GM19455 (cell line): ENCODE measurements at regions not wholly inside any gene's neighbourhood (a gene's known extent, or its start where the extent isn't known, plus 50 kb on each side); places are given as distances from the start of the nearest gene placed in this dataset.

Source experiments
- ATAC-seq: cut with Tn5 transposase; IDR thresholded peaks from one replicate; pipeline ENCODE4 v1.9.1; 2021; ENCODE audit not compliant: unreplicated experiment

DNA sequence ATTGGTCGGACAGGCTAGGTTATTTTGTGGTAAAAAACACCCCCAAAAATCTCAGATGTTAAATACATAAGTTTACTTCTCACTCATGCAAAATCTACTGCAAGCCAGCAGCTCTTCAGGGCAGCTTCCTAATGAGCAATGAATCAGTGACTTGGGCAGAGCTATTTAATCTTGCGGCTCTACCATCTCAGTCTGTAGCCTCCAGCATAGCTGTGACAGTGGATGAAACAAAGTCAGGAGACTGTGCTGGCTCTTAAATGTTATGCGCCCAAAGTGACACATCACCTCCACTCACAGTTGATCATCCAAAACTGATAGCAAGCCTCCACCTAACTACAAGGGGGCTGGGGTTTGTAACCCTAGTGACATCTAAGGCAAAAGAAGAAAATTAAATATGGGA is 571.9 kb downstream of the METTL4 start:
- ATAC-seq = no peak

DNA sequence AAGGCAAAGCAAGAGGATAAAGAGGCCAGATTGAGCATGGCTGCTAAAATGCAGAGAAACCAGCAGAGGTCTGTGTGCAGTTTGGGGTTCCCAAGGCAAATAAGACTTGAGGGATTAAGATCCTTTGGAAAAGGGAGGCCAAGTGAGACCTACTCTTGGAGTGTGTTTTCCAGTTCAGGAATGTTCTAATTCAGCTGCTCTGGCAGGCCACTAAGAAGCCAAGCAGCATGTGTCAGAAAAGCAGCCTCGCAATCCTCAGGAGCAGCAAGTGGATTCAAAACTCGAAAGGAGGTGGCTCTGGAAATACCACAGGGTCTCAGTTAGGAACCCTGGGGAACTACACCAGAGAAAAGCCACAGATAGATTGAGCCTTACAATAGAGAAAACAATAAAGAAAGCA is 569.2 kb downstream of the METTL4 start:
- ATAC-seq = no peak

DNA sequence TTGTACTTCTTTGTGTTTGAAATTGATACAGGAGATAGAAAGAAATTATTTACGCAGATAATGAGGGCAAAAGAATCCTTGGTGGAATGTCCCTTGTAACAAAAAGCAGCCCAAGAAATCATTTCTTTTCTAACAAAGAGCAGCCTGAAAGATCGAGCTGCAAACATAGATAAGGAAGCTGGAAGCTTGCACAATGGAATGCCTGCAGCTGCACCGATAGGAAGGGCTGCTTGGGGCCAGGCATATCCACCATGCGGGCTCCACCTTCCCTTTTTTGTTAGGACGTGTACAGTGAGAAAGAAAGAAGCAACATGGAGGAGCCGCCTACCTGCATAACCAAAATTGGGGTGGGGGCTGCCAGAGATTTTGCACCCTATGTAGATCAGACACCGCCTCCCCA is 568.7 kb downstream of the METTL4 start:
- no peak for ATAC-seq

DNA sequence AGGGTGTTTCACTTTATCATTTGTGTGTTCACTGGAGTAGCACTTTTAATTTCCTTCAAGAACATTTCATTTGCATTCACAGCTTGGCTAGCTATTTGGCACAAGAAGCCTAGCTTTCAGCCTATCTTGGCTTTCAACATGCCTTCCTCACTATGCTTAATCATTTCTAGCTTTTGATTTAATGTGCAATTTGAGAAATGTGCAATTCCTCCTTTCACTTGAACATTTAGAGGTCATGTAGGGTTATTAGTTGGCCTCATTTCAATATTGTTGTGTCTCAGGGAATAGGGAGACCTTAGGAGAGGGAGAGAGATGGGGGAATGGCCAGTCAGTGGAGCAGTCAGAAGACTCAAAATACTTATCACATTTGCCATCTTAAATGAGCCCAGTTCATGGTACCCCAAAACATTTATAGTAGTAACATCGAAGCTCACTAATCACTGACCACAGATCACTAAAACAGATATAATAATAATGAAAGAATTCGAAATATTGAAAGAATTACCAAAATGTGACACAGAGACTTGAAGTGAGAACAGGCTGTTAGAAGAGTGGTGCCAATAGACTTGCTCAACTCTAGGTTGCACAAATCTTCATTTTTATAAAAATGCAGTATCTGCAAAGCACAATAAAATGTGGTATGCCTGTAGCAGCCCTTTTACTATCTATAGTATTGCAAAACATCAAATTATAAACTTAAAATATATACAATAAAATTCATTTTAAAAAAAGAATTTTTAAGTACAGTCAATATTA is 561.2 kb downstream of the METTL4 start:
- no peak for ATAC-seq

DNA sequence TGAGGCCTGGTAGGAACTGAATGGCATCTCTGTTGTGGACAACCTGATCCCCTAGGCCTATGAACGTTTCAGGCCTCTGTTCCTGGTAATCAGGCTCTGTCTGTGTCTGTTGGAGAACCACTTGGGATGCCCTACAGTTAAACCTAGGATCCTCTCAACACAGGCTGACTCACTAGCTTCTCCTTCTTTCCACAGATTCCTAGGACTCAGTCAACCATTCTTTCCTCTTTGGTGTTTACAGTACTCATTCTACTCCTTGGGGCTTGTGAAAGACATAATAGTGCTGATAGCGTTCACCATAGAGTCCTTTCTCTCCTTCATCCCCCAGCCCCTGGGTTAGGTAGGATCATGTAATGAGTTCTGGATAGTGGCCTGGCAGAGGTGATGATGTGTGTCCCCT is 544.3 kb downstream of the METTL4 start:
- ATAC-seq = no peak

DNA sequence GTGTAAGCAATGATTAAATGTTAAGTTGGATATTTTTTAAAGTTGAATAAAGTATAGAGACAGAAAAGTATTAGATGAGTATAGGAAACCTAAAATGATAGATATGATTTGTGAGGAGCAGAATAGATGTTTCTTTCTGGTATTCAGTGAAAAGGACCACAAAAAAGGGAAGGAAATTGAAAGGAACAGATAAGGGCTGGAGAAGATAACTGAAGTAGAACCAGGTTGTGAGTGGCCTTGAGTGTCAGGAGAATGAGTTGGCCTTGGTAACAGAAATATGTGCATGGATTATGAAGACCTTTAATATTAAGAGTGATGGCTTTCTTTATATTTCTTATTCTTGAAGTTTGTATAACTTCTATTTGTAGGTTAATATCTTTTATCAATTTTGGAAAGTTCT is 543.5 kb downstream of the METTL4 start:
- no peak for ATAC-seq

DNA sequence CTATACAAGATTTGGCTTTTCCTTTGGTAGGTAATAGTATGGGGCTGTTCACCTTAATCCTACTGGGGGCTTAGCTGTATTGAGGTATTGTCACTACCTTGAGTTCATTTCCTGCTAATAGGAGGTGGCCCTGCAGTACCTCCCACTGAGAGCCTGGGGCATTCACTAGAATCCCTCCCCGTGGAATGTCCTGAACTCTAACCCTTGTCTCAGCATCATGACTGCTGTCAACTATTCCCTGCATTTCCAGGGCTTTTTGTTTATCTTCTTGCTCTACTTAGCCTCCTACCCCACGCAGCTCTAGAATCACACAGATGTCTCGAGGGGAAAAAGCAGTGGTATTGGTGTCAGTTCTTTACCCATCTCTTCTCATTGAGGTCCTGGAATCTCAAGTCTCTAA is 542.3 kb downstream of the METTL4 start:
- ATAC-seq = no peak

DNA sequence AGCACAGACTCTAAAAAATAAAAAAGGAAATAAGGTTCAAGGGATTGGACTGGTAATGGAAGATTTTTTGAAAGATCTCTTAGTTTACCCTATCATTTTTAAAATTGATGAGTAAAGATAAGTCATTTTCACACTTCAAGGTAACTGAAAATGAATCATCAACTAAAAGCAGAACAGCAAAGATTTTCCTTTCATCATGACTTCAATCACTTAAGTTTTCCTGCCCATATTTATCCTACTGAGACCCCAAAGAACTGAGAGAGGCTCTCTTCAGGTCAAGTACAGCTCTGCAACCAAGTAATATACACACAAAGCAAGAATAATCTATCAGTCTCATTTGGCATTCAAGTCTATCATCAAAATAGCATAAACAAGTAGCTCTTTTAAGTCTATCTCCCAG is 540.7 kb downstream of the METTL4 start:
- no peak for ATAC-seq

DNA sequence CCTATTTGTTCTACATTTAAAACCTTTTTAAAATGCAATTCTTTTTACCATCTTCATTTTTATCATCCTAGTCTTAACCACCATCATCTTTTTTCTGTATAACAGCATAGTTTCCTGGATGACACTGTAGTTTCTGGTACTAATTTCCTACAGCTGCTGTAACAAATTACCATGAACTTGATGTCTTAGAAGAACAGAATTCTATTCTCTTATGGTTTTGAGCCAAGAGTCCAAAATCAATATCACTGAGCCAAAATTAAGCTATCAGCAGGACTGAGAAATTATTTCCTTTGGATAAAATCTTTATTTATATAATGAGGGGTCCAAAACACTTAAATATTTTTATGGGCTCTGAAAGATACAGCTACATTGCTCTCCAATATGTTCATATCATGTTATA is 539.3 kb downstream of the METTL4 start:
- ATAC-seq = no peak

DNA sequence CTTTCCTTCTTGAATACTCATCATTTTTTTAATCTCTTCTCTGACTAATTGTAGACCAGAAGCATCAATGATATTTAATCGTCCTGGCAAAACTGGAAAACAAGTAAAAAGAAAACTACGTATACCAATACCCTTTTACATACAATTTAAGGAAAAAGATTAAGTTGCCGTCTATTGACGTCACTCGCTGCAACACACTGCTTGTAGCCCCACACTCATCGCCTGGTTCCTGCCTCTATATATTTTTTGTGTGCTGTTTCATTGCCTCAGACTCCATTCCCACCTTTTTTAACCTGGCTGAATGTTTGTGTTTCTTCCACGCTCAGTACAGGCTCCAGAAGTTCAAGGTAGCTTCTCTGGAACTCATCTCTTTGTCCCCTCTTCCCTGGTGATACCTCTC is 536.2 kb downstream of the METTL4 start:
- no peak for ATAC-seq

DNA sequence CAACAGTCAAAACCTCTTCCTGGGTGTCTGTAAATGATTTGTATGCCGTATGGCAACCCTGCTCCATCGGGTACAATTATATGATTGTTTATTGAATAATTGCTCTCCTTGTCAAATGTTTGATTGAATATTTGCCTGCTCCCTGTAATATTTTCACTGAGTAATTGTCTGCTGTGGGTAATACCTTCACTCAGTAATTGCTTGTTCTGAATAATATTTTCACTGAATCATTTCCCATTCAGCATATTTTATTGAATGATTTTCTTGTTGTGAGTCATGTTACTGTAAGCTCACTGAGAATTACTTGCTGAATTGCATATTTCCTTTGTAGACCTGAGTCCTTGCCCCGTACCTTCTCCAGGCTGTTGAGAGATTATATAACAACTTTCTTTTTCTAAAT is 535.2 kb downstream of the METTL4 start:
- no peak for ATAC-seq

DNA sequence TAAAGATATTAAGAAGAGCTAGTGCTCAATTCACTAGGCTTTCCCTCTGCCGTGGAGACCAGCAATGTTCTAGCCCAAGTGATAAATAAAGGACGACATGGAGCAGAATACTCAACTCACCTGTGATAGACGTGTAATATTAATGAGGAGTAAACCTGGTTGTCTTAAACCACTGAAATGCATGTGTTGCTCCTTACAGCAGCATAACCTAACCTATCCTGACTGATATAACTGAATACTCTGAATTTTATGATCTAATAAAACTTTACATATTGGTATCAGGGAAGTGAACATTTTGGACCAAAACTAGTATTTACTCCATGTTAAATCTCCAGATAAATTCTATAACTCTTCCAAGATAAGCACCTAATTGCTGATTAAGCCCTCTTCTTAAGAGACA is 531.0 kb downstream of the METTL4 start:
- ATAC-seq = no peak

DNA sequence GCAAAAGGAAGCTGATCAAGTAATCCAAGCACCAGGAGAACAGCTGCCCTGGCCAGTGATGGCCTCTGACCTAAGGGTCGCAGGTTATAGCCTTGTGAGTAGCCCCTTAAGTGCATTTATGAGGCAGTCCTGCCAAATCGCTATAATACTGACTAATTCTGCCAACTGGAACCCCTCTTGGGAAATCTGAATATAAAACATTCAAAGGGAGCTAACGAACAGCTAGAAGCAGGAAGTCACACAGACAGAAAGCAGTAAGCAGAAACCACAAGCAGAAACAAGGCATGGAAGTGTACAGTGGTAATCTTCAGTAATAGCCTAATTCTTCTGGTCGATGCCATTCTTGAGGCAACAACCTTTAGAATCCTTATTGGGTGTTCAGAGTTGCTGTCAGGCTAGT is 521.3 kb downstream of the METTL4 start:
- ATAC-seq = no peak

DNA sequence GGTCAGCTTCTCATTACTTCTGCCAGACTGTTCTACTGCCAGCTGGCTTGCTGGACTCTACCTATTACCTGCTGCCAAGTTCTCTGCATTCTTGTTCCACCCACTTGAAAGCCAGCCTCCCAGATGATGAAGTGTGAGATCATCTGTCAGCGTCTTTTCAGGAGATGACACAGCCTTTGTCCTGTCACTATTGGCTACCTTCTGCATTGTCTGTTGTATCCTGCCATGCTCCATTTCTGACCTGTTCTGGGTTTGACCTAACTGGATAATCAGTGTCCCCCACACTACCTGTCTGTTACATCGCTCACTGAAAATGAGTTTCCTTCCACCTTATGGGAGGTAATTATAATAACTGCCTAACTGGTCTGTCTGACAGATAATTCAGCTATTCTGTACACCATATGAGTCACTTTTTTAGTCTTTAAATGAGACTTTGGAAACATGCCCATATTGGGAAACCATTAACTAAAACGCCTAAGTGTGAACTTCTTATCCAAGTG is 520.6 kb downstream of the METTL4 start:
- no peak for ATAC-seq

DNA sequence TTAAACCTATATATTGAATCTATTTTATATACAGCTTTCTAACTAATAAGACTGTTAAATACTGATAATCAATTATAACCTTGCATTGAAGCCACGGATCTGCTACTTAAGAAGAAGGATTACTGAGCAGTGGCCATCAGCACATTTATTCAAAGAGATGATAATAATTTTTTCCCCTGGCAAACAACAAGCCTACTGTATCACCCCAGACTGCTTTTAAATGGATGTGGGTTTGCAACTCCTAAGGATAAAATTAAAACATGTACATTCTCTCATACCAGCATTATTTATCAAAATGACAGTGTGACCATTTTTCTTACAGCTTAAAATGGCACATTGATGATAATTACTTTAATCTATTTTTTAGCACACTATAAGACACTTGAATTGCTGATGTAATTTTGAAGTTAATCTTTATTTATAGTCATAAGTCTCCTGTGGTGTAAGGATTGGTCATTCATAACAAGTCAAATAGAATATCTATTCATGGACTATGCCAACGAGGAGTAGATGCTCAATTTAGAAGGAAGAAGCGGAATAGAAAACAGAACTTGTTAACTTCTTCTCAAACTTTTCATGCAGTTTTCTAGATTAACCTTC is 517.7 kb downstream of the METTL4 start:
- no peak for ATAC-seq

DNA sequence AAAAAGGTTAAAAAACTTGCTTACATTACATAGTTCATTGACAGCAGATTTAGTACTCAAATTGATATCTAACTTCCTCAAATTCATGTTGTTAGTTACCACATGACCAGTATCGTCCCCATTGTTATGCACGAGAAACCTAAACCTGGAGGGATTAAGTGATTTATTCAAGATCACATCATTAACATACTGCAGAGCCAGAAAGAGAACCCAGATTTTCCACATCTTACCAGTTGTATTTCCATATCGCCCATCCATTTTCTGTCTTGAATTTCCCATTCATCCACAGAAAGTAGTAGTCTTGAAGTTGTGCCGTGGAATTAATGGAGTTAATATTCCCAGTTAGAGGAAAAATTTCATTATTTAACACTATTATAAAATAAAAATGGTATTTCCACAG is 512.0 kb downstream of the METTL4 start:
- no peak for ATAC-seq

DNA sequence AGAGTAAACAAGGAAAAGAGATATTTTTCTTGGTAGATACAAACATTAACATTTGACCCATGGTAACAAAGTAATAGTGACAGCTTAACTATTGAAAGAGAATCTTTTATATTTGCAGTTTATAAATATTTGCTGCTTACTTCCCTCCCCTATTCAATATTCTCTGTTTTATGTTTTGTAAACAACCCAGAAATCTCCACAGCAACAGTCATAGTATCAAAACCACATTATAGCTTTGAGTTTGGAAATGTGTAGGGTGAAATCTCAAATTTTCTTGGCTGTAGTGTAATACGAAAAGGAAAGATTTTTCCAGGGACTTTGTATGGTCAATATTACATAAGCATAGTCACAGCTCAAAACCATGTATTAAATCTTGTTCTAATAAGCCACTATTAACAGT is 511.2 kb downstream of the METTL4 start:
- ATAC-seq = no peak

DNA sequence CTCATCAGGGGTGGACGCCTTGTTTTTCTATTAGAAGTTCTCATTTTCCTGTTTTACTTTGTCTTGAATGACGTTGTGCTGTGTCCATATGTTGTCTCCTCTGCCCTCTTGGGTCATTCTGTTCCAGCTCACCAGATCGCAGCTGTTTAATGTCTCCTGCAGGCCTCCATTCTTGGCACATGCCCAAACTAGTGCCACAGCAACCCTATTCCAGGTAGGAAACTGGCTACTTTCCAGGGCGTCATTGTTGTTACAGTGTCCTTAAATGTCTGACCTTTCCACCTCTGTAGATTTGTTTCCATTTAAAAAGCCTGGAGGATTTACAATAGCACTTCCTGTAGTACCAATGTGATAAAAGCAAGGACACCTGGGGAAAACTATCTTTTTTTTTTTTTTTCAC is 500.7 kb downstream of the METTL4 start:
- no peak for ATAC-seq

DNA sequence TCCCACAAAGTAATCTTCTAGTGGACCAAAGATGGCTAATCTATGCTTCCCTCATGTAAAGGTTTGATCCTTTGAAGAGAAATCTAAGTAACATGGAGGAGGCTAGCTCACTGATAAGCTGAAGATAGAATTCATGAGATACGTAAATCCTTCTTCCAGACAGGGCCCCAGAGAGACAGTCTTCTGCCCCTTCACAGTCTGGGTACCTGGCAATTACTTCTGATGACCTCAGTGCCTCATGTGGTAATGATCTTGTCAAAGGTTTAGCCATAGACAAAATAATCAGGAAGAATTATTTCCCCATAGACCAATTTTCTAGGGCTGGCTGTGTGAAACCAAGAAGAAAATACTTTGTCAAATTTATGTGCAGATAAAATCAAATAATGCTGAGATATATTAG is 495.8 kb downstream of the METTL4 start:
- ATAC-seq = no peak

DNA sequence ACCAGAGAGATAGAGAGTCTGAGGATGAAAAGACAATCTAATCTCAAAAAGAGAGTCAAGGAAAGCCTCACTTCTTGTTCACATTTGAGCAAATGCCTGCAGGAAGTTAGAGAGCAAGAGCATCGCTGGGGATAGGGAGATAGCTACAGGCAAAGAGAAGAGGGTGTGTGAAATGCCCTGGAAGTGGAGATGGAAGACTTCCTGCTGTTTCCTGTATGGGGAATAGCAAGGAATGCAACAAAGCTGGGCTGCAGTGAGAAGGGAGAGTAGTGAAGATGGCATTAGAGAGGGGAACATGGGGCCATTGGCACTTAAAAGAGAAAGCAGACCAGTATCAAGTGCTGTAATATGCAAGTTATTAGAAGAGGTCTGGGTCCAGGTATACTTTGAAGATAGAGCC is 488.6 kb downstream of the METTL4 start:
- ATAC-seq = no peak

DNA sequence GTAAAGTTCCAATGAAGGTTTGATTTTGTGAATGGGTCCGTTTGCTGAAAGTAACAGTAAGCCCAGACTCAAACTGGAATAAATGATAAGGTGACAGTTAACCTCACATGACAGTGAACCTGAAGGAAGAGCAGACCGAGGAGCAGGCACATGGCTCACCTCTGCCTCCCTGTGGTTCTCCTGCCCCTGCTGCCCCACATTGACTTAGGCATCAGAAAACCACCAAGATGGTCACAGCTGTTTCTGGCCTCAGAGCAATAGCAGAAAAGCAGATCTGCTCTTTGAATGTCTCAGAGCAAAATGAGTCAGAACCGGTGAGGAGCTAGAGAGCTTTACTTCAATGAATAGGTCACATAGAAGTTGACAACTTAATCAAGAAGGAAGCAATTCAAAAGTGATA is 487.6 kb downstream of the METTL4 start:
- no peak for ATAC-seq

DNA sequence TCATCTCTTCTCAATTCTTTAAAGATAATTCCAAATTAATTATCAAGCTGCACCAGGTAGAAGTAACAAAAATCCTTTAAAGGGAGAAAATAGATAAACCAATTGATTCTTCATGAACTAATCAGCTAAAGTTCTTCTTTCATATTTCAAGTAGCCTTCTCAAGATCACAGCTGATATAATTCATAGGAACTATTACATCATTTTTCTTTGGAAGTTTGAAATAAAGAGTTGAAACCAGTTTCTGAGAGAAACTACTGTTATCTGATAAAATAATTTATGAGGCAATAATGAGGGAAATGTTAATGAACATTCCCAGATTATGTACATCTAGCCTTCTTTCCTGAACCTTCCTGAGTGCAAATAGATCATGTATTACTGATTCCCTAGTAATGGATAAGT is 484.9 kb downstream of the METTL4 start:
- ATAC-seq = no peak
